ENCODE measurements at regions not wholly inside any gene's neighbourhood (a gene's known extent, or its start where the extent isn't known, plus 50 kb on each side); places are given as distances from the start of the nearest gene placed in this dataset.

DNA sequence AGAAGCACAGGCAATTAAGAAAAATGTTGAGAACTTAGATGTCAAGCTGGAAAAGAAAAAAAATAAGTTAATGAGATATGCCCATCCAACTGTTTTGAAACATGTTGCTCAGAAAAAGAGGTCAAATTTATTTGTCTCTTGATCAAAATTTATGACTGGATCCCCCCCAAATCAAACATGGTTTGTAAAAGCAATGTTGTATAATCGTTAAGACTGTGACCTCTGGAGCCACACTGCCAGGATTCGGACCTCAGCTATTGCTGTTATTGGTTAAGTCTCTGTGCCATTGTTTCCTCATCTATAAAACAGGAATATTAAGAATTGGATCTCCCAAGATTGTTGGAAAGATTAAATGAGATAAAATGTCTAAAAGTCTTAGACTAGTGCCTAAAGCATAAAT is 51.9 kb upstream of the LRRK2 start:
- Histone ChIP-seq H4K20me1 (ENCODE audit: insufficient read depth) (no peaks in the 10 kb centered on the region), H3K4me1 (ENCODE audit: low read depth, poor library complexity, severe bottlenecking) (peaks cover 18% of the 10 kb centered on the region), H3K27me3 (ENCODE audit: insufficient read depth, low read depth) (no peaks in the 10 kb centered on the region), H3K9ac (no peak overlapping the region), H3K79me2 (ENCODE audit: insufficient read depth, low read depth) (no peaks in the 10 kb centered on the region), H3K27ac (no peak overlapping the region), H2AFZ (ENCODE audit: low read depth) (no peak overlapping the region), H3K4me2 (no peak overlapping the region), H3K4me3 (IDR thresholded peaks at IDR 0.05; ENCODE audit: insufficient read depth, low read depth, low read length) (no peak overlapping the region), H3K36me3 (ENCODE audit: insufficient read depth) (no peaks in the 10 kb centered on the region)
- TF ChIP-seq, protein P1, sequence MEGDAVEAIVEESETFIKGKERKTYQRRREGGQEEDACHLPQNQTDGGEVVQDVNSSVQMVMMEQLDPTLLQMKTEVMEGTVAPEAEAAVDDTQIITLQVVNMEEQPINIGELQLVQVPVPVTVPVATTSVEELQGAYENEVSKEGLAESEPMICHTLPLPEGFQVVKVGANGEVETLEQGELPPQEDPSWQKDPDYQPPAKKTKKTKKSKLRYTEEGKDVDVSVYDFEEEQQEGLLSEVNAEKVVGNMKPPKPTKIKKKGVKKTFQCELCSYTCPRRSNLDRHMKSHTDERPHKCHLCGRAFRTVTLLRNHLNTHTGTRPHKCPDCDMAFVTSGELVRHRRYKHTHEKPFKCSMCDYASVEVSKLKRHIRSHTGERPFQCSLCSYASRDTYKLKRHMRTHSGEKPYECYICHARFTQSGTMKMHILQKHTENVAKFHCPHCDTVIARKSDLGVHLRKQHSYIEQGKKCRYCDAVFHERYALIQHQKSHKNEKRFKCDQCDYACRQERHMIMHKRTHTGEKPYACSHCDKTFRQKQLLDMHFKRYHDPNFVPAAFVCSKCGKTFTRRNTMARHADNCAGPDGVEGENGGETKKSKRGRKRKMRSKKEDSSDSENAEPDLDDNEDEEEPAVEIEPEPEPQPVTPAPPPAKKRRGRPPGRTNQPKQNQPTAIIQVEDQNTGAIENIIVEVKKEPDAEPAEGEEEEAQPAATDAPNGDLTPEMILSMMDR (conservative IDR thresholded peaks at IDR 0.05; ENCODE audit: low read depth, low read length): no peak

DNA sequence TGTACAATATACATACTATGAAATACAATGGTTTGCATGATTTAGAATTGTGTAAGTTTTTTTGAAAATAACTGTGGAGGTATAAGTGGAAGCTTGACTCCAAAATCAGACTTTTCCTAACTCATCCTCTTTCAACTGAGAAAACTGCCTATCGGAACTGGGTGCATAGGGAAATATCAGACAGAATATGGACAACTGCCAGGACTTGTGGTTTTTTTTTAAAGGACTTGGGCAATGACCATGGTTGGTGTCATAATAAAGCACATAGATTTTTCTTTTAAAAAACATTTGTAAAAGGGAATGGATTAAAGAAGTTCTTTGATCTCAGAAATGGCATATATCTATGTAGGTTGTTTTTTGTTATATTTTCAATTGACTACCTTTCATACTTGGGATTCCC is 53.3 kb upstream of the LRRK2 start:
- H3K9ac ChIP-seq: no peak overlapping the region
- H3K27me3 ChIP-seq (ENCODE audit: insufficient read depth, low read depth): no peaks in the 10 kb centered on the region
- no peak overlapping the region for H2AFZ ChIP-seq (ENCODE audit: low read depth)
- TF ChIP-seq, protein P1 (conservative IDR thresholded peaks at IDR 0.05; ENCODE audit: low read depth, low read length): no peak
- no peak overlapping the region for H3K27ac ChIP-seq
- H3K4me2 ChIP-seq: no peak overlapping the region
- no peaks in the 10 kb centered on the region for H3K36me3 ChIP-seq (ENCODE audit: insufficient read depth)
- peaks cover 18% of the 10 kb centered on the region for H3K4me1 ChIP-seq (ENCODE audit: low read depth, poor library complexity, severe bottlenecking)
- H4K20me1 ChIP-seq (ENCODE audit: insufficient read depth): no peaks in the 10 kb centered on the region
- no peaks in the 10 kb centered on the region for H3K79me2 ChIP-seq (ENCODE audit: insufficient read depth, low read depth)
- no peak overlapping the region for H3K4me3 ChIP-seq (IDR thresholded peaks at IDR 0.05; ENCODE audit: insufficient read depth, low read depth, low read length)

DNA sequence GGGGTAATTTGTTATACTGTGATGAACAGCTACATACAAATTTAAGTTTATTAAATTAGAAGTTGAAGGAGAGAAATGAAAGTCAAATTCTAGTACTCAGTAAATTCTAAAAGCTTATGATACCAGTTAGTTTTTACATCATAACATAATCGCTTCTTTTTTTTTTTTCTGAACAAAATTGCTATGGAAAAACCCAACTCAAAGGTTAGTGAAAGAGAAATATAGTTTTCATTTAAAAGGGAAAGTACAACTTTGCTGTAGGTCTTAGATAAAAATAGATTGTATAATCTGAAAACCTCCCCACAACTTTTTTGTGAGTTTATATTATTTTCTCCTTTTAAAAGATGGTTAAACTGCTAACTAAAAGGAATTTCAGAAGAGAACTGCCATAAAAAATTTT is 53.7 kb upstream of the LRRK2 start:
- Histone ChIP-seq H3K4me3 (IDR thresholded peaks at IDR 0.05; ENCODE audit: insufficient read depth, low read depth, low read length) (no peak overlapping the region), H3K27ac (no peak overlapping the region), H3K79me2 (ENCODE audit: insufficient read depth, low read depth) (no peaks in the 10 kb centered on the region), H3K27me3 (ENCODE audit: insufficient read depth, low read depth) (no peaks in the 10 kb centered on the region), H3K4me1 (ENCODE audit: low read depth, poor library complexity, severe bottlenecking) (peaks cover 18% of the 10 kb centered on the region), H3K36me3 (ENCODE audit: insufficient read depth) (no peaks in the 10 kb centered on the region), H4K20me1 (ENCODE audit: insufficient read depth) (no peaks in the 10 kb centered on the region), H2AFZ (ENCODE audit: low read depth) (no peak overlapping the region), H3K4me2 (no peak overlapping the region), H3K9ac (no peak overlapping the region)
- TF ChIP-seq, protein P1 (conservative IDR thresholded peaks at IDR 0.05; ENCODE audit: low read depth, low read length): no peak

DNA sequence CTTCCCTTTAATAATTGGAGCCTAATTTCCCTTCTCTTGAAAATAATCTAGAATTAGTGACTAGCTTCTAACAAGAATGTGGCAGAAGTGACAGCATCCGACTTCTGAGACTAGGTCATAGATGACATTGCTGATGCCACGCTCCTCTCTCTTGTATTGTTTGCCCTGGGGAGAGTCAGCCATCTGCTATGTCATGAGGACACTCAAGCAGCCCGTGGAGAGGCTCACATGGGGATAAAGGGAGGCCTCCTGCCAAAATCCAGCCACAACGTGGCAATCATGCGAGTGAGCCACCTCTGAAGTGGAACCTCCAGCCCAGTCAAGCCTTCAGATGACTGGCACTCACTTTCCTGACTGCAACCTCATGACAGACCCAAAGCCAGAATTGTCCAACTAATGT is 54.2 kb upstream of the LRRK2 start:
- Histone ChIP-seq H4K20me1 (ENCODE audit: insufficient read depth) (no peaks in the 10 kb centered on the region), H3K4me1 (ENCODE audit: low read depth, poor library complexity, severe bottlenecking) (peaks cover 18% of the 10 kb centered on the region), H3K4me2 (no peak overlapping the region), H3K36me3 (ENCODE audit: insufficient read depth) (no peaks in the 10 kb centered on the region), H3K27me3 (ENCODE audit: insufficient read depth, low read depth) (no peaks in the 10 kb centered on the region), H3K79me2 (ENCODE audit: insufficient read depth, low read depth) (no peaks in the 10 kb centered on the region), H2AFZ (ENCODE audit: low read depth) (no peak overlapping the region), H3K4me3 (IDR thresholded peaks at IDR 0.05; ENCODE audit: insufficient read depth, low read depth, low read length) (no peak overlapping the region), H3K27ac (no peak overlapping the region), H3K9ac (no peak overlapping the region)
- TF ChIP-seq, protein P1 (conservative IDR thresholded peaks at IDR 0.05; ENCODE audit: low read depth, low read length): no peak
